ENCODE measurements at regions not wholly inside any gene's neighbourhood (a gene's known extent, or its start where the extent isn't known, plus 50 kb on each side); places are given as distances from the start of the nearest gene placed in this dataset.

GRCh38 chr22:20646906-20647305 lies 127.0 kb upstream of the SERPIND1 start:
- Histone ChIP-seq H3K4me3 (no peak overlapping the region), H3K36me3 (no peaks in the 10 kb centered on the region), H3K27ac (no peak overlapping the region), H3K4me1 (no peaks in the 10 kb centered on the region), H3K27me3 (no peaks in the 10 kb centered on the region), H3K9me3 (no peaks in the 10 kb centered on the region)
- DNase-seq: no peak
- ATAC-seq: no peak
- no peak for TF ChIP-seq CTCF (IDR thresholded peaks at IDR 0.05)
- intact Hi-C loops (cut with DNase I): no loop called here

DNA sequence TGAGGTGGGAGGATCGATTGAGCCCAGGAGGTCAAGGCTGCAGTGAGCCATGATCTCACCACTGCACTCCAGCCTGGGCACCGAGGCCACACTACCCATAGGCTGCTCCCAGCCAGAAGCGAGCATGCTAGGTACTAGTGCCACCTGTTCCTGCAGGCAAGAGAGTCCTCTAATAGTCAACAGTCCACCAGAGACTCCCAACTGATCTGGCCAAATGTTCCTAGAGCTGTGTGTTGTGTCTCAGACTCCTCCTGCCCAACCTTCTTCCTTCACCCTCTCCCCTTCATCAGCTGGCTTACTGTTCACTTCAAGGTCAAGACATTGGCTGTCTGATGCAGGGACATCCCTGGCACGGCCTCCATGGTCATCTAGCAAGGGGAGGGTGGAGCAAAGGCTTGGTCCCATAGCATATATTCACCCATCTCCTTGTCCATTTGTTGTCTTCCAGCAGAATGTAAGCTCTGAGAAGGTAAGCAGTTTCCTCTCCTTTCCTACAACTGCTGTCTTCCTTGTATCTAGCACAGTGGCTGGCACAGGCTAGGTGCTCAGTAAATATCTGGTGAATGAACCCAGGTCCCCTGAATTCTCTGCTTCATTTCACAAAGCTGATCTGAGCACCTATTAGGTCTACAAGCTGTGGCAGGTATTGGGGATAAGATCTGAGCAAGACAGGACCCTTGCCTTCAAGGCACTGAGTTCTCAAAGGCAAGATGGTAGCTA lies 126.2 kb upstream of the SERPIND1 start:
- ATAC-seq (no peak), DNase-seq (no peak)
- Histone ChIP-seq H3K27me3 (no peaks in the 10 kb centered on the region), H3K27ac (no peak overlapping the region), H3K36me3 (no peaks in the 10 kb centered on the region), H3K4me1 (no peaks in the 10 kb centered on the region), H3K9me3 (no peaks in the 10 kb centered on the region), H3K4me3 (no peak overlapping the region)
- no peak for TF ChIP-seq CTCF (IDR thresholded peaks at IDR 0.05)
- intact Hi-C loops (cut with DNase I): no loop called here

DNA sequence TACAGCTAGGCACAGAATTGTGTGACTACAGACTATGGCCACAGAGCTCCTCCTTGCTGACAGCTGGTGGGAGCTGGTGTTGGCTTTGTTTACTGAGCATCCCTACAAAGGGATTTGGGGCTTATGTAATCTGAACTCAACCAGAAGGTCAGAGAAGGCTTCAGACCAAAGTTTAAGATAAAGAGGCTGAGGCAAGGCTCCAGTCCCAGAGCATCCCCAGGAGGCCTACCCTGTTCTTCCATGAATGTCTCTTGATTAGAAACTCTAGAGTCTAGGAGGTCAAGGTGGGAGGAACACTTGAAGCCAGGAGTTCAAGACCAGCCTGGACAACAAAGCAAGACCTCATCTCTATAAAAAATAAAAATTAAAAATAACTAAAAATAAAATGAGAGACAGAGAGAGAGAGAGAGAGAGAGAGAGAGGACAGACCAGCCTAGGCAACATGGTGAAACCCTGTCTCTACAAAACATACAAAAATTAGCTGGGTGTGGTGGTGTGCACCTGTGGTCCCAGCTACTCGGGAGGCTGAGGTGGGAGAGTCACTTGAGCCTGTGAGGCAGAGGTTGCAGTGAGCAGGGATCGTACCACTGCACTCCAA lies 125.5 kb upstream of the SERPIND1 start:
- intact Hi-C loops (cut with DNase I): no loop called here
- DNase-seq (no peak), ATAC-seq (no peak)
- TF ChIP-seq CTCF (IDR thresholded peaks at IDR 0.05): no peak
- H3K36me3 ChIP-seq: no peaks in the 10 kb centered on the region
- no peaks in the 10 kb centered on the region for H3K4me1 ChIP-seq
- H3K27me3 ChIP-seq: no peaks in the 10 kb centered on the region
- no peak overlapping the region for H3K4me3 ChIP-seq
- H3K9me3 ChIP-seq: no peaks in the 10 kb centered on the region
- no peak overlapping the region for H3K27ac ChIP-seq

GRCh38 chr22:20650294-20651207 lies 123.4 kb upstream of the SERPIND1 start:
- DNase-seq: no peak
- Histone ChIP-seq H3K4me1 (no peaks in the 10 kb centered on the region), H3K4me3 (no peak overlapping the region), H3K27me3 (no peaks in the 10 kb centered on the region), H3K36me3 (no peaks in the 10 kb centered on the region), H3K27ac (no peak overlapping the region), H3K9me3 (no peaks in the 10 kb centered on the region)
- intact Hi-C loops (cut with DNase I): no loop called here
- ATAC-seq: no peak
- no peak for TF ChIP-seq CTCF (IDR thresholded peaks at IDR 0.05)

- no peak for DNase-seq
- H3K27me3 ChIP-seq: no peaks in the 10 kb centered on the region
- no peak for TF ChIP-seq CTCF (IDR thresholded peaks at IDR 0.05)
- H3K4me3 ChIP-seq: no peak overlapping the region
- no peaks in the 10 kb centered on the region for H3K9me3 ChIP-seq
- intact Hi-C loops (cut with DNase I): no loop called here
- no peaks in the 10 kb centered on the region for H3K36me3 ChIP-seq
- no peaks in the 10 kb centered on the region for H3K4me1 ChIP-seq
- ATAC-seq: no peak
- H3K27ac ChIP-seq: no peak overlapping the region
Measured at GRCh38 chr22:20651286-20651685, 122.6 kb upstream of the SERPIND1 start.

Data from upper lobe of right lung (tissue), 1 donor.